ENCODE measurements at regions not wholly inside any gene's neighbourhood (a gene's known extent, or its start where the extent isn't known, plus 50 kb on each side); places are given as distances from the start of the nearest gene placed in this dataset.
A peak's percentile ranks its signal among the peaks of the same experiment; 100 is the strongest.

DNA sequence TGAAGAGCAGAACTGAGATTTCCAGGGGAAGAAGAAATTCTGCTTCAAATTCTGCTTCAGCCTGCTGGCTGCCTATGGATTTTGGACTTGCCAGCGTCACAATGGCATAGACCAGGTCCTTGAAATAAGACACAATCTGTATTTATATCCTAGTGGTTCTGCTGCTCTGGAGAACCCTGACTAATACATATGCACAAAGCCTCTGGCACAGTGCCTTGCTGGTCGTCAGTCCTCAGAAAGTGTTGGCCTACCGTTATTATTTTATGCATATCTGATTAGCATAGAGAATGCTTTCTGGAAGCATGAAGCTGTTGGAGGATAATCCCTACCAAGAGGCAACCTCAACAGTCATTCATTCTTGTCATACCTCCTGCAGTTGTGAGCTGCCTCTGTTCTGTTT is 213.7 kb downstream of the B3GLCT start:
- Histone ChIP-seq H2AFZ (ENCODE audit: low read length) (no peak overlapping the region), H3K9me2 (replicated peaks; ENCODE audit: low read depth, low read length) (no peaks in the 10 kb centered on the region), H3F3A (ENCODE audit: low read depth) (no peaks in the 10 kb centered on the region), H3K4me2 (ENCODE audit: low read depth, low read length, poor library complexity, severe bottlenecking) (no peak overlapping the region), H3K9me3 (ENCODE audit: insufficient read depth, low read depth, low read length) (no peaks in the 10 kb centered on the region), H3K4me3 (ENCODE audit: low read length, poor library complexity, severe bottlenecking) (no peak overlapping the region), H3K27me3 (ENCODE audit: insufficient read depth, low read length, poor library complexity, severe bottlenecking) (no peaks in the 10 kb centered on the region), H3K4me1 (ENCODE audit: insufficient read depth, low read length, poor library complexity, severe bottlenecking) (no peaks in the 10 kb centered on the region), H3K79me2 (ENCODE audit: insufficient read depth, low read length) (no peaks in the 10 kb centered on the region), H3K36me3 (ENCODE audit: insufficient read depth, low read length) (no peaks in the 10 kb centered on the region), H3K9ac (ENCODE audit: low read depth, low read length, poor library complexity, severe bottlenecking) (no peak overlapping the region), H4K20me1 (ENCODE audit: insufficient read depth, low read length, poor library complexity, severe bottlenecking) (no peaks in the 10 kb centered on the region)
- TF ChIP-seq, protein P1, sequence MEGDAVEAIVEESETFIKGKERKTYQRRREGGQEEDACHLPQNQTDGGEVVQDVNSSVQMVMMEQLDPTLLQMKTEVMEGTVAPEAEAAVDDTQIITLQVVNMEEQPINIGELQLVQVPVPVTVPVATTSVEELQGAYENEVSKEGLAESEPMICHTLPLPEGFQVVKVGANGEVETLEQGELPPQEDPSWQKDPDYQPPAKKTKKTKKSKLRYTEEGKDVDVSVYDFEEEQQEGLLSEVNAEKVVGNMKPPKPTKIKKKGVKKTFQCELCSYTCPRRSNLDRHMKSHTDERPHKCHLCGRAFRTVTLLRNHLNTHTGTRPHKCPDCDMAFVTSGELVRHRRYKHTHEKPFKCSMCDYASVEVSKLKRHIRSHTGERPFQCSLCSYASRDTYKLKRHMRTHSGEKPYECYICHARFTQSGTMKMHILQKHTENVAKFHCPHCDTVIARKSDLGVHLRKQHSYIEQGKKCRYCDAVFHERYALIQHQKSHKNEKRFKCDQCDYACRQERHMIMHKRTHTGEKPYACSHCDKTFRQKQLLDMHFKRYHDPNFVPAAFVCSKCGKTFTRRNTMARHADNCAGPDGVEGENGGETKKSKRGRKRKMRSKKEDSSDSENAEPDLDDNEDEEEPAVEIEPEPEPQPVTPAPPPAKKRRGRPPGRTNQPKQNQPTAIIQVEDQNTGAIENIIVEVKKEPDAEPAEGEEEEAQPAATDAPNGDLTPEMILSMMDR (conservative IDR thresholded peaks at IDR 0.05; ENCODE audit: low read length): no peak
- no peak for TF ChIP-seq EZH2phosphoT487 (IDR thresholded peaks at IDR 0.05; ENCODE audit: borderline replicate concordance)

DNA sequence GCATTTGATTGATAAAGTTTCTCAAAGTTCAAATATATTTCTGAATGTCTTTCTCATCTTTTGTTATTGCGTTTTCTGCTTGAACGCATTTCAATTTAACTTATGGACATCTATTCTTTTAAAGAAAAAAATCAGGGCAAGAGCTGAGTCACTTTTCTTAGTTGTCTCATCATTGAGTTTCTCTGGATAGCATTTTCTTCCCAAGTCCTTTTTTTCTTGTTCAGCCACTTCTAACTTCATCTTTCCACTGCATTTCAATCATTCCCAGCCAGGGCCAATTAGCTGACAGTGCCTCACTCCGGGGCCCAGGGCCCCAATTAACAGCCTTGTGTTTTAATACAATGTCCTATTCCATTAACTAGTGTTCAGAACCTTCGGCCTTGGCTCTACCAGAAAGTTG is 216.3 kb downstream of the B3GLCT start:
- no peak overlapping the region for H3K9ac ChIP-seq (ENCODE audit: low read depth, low read length, poor library complexity, severe bottlenecking)
- H3K4me1 ChIP-seq (ENCODE audit: insufficient read depth, low read length, poor library complexity, severe bottlenecking): no peaks in the 10 kb centered on the region
- H3K79me2 ChIP-seq (ENCODE audit: insufficient read depth, low read length): no peaks in the 10 kb centered on the region
- H3K4me3 ChIP-seq (ENCODE audit: low read length, poor library complexity, severe bottlenecking): no peak overlapping the region
- H4K20me1 ChIP-seq (ENCODE audit: insufficient read depth, low read length, poor library complexity, severe bottlenecking): no peaks in the 10 kb centered on the region
- no peaks in the 10 kb centered on the region for H3K9me2 ChIP-seq (replicated peaks; ENCODE audit: low read depth, low read length)
- H3F3A ChIP-seq (ENCODE audit: low read depth): no peaks in the 10 kb centered on the region
- no peaks in the 10 kb centered on the region for H3K27me3 ChIP-seq (ENCODE audit: insufficient read depth, low read length, poor library complexity, severe bottlenecking)
- no peak overlapping the region for H3K4me2 ChIP-seq (ENCODE audit: low read depth, low read length, poor library complexity, severe bottlenecking)
- no peaks in the 10 kb centered on the region for H3K36me3 ChIP-seq (ENCODE audit: insufficient read depth, low read length)
- H2AFZ ChIP-seq (ENCODE audit: low read length): no peak overlapping the region
- TF ChIP-seq EZH2phosphoT487 (IDR thresholded peaks at IDR 0.05; ENCODE audit: borderline replicate concordance): no peak
- TF ChIP-seq, protein P1 (conservative IDR thresholded peaks at IDR 0.05; ENCODE audit: low read length): no peak
- no peaks in the 10 kb centered on the region for H3K9me3 ChIP-seq (ENCODE audit: insufficient read depth, low read depth, low read length)

DNA sequence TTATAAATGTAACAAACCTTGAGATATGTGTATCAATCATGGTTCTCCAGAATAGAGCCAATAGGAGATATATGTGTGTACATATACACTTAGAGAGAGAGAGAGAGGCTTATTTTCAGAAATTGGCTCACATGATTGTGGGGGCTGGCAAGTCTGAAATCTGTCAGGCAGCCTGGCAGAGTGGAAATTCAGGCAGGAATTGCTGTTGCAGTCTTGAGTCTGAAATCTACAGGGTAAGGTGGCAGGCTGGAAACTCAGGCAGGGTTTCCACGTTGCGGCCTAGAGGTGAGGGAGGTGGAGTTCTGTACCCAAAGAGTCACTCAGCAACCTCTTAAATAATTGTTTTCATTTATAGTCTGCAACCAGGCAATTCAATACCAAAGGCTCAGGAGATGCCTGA is 218.4 kb downstream of the B3GLCT start:
- H3K27me3 ChIP-seq (ENCODE audit: insufficient read depth, low read length, poor library complexity, severe bottlenecking): no peaks in the 10 kb centered on the region
- H3K9me2 ChIP-seq (replicated peaks; ENCODE audit: low read depth, low read length): no peaks in the 10 kb centered on the region
- TF ChIP-seq, protein P1 (conservative IDR thresholded peaks at IDR 0.05; ENCODE audit: low read length): no peak
- no peak for TF ChIP-seq EZH2phosphoT487 (IDR thresholded peaks at IDR 0.05; ENCODE audit: borderline replicate concordance)

More for the DNA sequence above, 218.4 kb downstream of the B3GLCT start:
- H3K9ac ChIP-seq (ENCODE audit: low read depth, low read length, poor library complexity, severe bottlenecking): no peak overlapping the region
- H4K20me1 ChIP-seq (ENCODE audit: insufficient read depth, low read length, poor library complexity, severe bottlenecking): no peaks in the 10 kb centered on the region
- H3K4me2 ChIP-seq (ENCODE audit: low read depth, low read length, poor library complexity, severe bottlenecking): no peak overlapping the region
- H3K4me1 ChIP-seq (ENCODE audit: insufficient read depth, low read length, poor library complexity, severe bottlenecking): no peaks in the 10 kb centered on the region
- peak overlapping the region; percentile 31; the same call in 1 of the 2 replicates for H2AFZ ChIP-seq (ENCODE audit: low read length)
- no peaks in the 10 kb centered on the region for H3F3A ChIP-seq (ENCODE audit: low read depth)
- no peaks in the 10 kb centered on the region for H3K36me3 ChIP-seq (ENCODE audit: insufficient read depth, low read length)
- H3K9me3 ChIP-seq (ENCODE audit: insufficient read depth, low read depth, low read length): no peaks in the 10 kb centered on the region
- H3K79me2 ChIP-seq (ENCODE audit: insufficient read depth, low read length): no peaks in the 10 kb centered on the region
- no peak overlapping the region for H3K4me3 ChIP-seq (ENCODE audit: low read length, poor library complexity, severe bottlenecking)

Data from Loucy (cell line).